Anterior cingulate cortex (tissue), 58 donors: ENCODE measurements at regions not wholly inside any gene's neighbourhood (a gene's known extent, or its start where the extent isn't known, plus 50 kb on each side); places are given as distances from the start of the nearest gene placed in this dataset.

ENCODE experiments used
- DNase-seq, 58 donors: peaks; one replicate each; lab custom pipeline; 2025; lab: John Stamatoyannopoulos, UW

- no peak for DNase-seq
Measured at GRCh38 chr2:239791526-239792404, 233.4 kb downstream of the NDUFA10 start.

DNA sequence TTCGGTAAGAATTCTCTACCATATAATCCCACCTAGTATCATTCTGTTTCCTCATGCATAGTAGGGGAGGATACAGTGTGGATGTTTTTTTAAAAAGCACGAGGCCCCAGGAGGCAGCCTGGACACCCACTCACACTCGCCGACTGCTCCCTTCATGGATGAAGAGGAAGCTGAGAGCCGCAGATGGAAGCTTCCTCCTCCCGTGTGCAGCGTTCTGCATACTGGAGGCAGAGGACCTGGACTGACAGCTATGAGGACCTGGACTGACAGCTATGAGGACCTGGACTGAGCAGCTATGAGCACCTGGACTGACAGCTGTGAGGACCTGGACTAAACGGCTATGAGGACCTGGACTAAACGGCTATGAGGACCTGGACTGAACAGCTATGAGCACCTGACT lies 234.4 kb downstream of the NDUFA10 start:
- peak in 5 of 58 donors; percentile 21 to 36 (median 27) for DNase-seq

GRCh38 chr2:239790313-239790712 lies 234.8 kb downstream of the NDUFA10 start:
- no peak for DNase-seq

- no peak for DNase-seq
Measured at GRCh38 chr2:239789711-239790110, 235.4 kb downstream of the NDUFA10 start.

DNA sequence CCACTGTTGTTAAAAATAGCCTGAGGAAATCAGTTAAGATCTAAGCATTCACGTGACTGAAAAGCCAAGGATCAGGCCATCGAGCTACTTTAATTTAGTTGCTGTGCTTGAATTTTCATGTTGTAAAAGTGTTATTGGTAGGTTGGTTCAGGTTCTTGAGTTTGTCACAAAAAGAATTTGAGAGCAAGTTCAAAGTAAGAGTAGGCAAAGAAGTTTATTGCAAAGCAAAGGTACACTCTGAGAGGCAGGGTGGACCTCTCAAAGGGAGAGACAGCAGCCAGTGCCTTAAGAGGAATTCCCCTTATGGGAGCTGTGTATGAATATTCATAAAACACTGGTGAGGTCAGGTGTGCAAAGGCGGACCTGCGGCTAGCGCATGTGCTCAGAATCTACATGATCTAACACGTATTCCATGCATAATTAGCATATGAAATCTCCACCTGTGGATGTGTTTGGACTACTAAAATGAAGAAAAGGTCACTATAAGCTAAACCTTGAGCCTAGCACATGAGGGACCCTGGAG lies 236.5 kb downstream of the NDUFA10 start:
- no peak for DNase-seq

DNA sequence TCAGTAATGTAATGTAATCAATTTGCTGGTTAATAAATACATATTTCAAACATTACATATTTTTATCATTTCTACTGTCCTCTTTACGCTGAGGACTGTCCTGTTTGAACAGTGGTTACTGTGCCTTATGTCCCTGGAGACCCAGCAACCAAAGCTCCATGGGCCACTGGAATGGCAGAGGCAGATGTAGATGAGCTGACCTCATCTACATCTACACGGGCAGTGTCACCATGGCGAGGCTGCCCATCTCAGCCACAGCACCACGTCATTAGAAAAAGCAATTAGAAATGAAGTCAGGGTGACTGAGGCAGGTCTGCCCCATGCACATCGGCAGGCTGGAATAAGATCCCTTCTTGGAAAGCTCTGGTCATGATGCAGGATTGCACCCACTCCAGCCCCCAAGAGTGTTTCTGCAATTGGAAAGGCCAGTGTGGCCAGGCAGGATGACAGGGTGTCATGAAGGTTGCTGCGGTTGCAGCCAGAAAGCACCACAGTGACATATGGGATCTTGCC lies 237.5 kb downstream of the NDUFA10 start:
- DNase-seq, result no peak

DNA sequence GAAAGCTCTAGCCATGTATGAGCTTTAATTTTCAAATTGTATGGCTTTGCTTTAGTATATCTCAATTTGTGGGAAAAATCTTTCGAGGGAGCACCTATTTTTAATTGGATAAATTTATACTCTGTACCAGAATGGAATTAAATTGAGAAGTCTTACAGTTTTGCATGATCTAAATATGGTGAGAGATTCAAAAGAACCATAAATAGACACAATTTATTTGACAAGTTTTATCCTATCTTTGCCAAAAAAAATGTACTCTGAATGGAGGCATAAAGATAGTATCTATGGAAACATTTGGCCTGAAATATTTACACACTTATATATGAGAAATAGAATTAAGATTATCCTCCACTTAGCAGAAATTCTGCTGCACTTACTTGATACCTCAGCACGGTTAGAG lies 238.4 kb downstream of the NDUFA10 start:
- no peak for DNase-seq

GRCh38 chr2:239781454-239781853 lies 243.7 kb downstream of the NDUFA10 start:
- no peak for DNase-seq

- no peak for DNase-seq
Measured at GRCh38 chr2:239780236-239780994, 244.7 kb downstream of the NDUFA10 start.

DNA sequence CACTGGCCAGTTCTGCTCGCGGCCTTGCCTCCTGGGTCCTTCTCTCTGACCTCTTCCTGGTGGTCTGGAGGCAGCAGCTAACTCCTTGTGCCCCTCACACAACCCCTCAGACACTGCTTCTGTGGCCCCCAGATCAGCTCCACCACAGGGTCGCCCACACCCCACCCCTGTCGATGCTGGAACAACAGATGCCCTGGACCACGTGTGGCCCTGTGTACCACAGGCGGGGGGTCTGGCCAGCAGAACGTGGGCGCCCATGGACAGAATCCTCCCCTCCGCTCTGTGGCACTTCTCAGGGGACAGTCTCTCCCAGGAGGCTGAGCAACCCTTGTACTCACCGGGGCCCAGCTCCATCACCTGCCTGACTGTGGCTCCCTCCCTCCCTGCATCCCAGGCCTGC lies 245.6 kb downstream of the NDUFA10 start:
- DNase-seq, result no peak

DNA sequence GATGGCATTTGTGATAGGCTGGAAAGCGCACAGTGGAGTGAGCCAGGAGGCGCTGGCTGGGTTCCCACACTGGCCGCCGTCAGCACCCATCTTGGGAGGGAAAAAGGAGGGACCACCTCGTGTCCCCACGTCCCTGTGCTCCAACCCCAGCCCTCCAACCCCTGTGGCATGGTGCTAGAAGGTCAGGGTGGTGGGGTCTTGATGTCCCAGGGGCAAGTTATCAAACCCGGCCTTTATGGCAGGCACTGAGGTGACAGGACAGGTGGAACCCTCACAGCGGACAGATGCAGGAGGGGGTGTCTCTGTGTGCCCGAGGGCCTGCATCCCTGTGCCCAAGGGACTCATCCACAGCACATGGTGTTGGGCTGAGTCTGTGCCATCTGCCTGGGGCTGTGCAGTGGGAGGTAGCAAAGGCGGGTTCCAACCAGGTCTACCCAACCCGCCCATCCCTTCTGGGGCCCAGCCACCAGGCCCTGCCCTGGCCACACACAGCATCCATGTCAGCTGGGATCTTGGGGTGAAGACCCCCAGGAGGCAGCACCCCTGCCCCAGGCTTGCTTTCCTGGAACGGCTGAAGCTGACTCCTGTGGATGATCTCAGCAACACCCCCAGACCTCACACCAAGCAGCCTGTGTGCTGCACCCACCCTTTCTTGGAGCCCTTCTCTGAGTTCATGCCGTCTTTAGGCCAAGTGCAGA lies 246.1 kb downstream of the NDUFA10 start:
- DNase-seq, result no peak

- DNase-seq, result no peak
Measured at GRCh38 chr2:239778042-239778851, 246.9 kb downstream of the NDUFA10 start.

DNA sequence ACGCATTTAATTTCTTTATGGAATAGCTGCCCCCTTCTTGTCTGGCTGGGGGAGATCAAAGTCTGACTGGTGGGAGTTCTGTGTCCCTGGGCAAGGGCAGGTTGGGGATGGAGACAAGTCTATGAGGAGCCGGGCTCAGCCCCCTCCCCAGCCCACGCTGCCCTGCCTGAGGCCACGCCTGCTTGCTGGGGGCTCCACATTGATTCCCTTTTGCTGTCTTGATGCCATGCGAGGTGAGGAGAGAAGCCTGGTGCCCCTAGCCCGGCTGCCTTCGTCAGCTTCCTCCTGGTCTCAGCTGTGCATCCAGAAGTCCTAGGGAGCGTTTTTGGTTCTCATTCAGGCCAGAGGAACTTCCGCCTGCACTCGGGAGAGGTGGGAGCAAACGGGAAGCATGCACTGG lies 247.9 kb downstream of the NDUFA10 start:
- DNase-seq, result no peak

DNA sequence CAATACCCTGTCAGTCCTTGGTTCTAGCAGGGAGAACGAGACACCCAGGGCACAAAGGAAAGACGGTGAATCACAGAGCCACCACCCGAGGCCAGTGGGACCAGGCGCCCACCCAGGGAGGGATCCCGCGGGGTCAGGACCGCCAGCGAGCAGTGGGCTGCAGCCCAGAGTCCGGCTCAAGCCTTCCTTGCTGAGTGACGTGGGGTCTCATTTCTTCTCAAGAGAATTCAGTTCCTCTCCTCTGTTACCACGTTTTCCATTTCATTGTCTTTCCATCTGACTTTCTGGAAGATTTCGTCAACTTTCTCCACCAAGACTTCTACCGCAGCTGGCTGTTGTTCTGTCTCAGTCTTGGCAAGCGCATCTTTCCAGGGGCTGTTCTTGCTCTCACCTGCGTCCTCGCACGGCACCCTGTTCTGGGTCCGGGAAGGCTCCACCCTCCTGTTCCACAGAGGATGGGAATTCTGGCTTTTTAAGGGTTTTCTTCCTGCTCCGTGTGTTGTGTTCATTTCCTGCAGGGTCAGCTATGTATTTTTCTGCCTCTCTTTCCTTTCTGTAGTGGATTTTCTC lies 248.6 kb downstream of the NDUFA10 start:
- DNase-seq, result no peak

DNA sequence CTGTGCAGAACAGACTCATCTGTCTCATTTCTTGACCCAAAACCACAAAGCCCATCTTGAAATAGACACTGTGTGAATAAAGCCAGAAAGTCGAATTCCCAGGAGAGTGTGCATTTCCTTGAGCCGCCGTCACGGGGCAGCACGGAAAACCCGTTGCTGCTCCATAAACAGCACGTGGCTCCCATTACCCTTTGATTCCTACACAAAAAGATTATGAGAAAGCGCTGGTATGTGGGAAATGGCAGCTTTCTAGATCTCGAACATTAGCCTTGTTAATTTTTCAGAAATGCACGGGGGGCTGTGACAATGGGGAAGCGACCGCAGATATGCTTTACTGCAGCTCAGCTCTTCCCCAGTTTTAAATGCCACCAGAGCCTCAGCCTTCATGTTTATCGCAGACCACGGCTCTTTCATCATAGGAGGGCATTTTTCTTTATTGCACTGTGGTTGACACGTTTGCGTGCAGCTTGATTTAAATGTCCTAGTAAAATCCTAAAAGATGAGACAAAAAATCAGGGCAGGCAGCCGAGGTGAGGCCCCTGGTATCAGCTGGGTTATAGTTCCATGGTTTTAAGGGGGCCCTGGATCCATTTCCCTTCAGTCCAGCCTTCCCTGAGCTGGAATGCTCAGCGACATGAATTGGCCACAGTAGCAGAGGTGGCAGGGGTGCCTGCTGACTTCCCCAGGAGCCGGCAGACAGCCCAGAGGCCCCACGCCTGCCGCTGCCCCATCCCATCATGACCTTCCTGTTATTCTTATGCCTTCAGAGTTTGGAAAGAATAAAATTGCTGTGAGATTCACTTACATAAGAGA lies 249.3 kb downstream of the NDUFA10 start:
- DNase-seq, result no peak

DNA sequence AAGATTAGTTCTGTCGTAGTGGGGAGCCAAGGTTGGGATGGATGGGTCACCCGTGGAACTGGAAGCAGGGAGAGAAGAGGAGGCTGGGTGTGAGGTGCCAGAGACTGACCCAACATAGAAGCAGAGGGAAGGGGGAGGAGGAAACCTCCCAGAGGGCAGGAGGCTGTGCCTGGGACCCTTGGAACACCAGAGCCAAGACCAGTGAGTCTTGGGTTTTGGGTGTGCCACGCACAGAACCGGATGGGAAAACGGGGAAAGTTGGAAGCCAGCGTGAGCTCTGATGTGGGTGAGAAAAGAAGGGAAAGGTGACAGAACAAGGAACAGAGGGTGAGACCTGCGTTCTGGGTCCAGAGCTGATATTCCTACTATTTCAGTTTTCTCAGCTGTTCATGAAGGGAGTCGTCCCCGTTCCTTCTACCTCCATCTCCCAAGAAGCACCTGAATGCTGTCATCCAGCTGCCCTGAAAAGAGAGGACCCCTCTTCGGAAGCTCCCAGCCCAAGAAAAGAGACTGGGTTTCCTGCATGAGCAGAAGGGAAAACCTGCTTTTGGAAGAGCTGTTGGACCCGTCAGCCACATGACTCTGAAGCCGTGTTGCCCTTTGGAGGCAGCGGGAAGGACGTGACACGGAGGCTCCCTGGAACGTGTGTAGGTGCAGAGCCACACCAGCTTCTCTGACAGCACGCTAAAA lies 250.1 kb downstream of the NDUFA10 start:
- DNase-seq, result no peak

DNA sequence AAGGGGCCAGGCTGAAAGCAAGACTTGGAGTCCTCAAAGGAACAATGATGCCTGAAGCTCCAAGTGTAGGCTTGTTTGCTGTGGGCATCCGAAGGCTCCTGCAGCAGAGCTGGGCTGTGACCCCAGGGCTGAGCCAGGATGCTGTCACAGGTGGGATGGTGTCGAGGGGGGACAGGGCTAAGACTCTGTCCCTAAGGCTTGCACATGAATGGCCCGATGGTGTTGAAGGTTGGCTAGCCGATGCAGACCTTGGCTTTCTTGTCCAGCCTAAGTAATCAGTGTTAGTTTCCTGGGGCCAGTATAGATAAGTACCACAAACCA lies 251.0 kb downstream of the NDUFA10 start:
- no peak for DNase-seq
